ENCODE measurements at regions not wholly inside any gene's neighbourhood (a gene's known extent, or its start where the extent isn't known, plus 50 kb on each side); places are given as distances from the start of the nearest gene placed in this dataset.

- Mint-ChIP-seq H3K4me1 (ENCODE audit: low read depth) (no peaks in the 10 kb centered on the region), H3K4me3 (ENCODE audit: unreplicated experiment) (no peak overlapping the region), H3K9me3 (ENCODE audit: low read depth) (no peaks in the 10 kb centered on the region), H3K27ac (ENCODE audit: unreplicated experiment) (no peak overlapping the region), H3K36me3 (ENCODE audit: low read depth) (no peaks in the 10 kb centered on the region), H3K27me3 (ENCODE audit: low read depth) (no peaks in the 10 kb centered on the region)
- DNase-seq (ENCODE audit: low spot score): no peak
- no peak for TF ChIP-seq CTCF (IDR thresholded peaks at IDR 0.05)
These were observed 136.9 kb upstream of the FBXO11 start for GRCh38 chr2:48043131-48043700.

- Mint-ChIP-seq H3K27ac (ENCODE audit: unreplicated experiment) (no peak overlapping the region), H3K9me3 (ENCODE audit: low read depth) (no peaks in the 10 kb centered on the region), H3K4me1 (ENCODE audit: low read depth) (no peaks in the 10 kb centered on the region), H3K27me3 (ENCODE audit: low read depth) (no peaks in the 10 kb centered on the region), H3K36me3 (ENCODE audit: low read depth) (no peaks in the 10 kb centered on the region), H3K4me3 (ENCODE audit: unreplicated experiment) (no peak overlapping the region)
- TF ChIP-seq CTCF (IDR thresholded peaks at IDR 0.05): no peak
- no peak for DNase-seq (ENCODE audit: low spot score)
These were observed 137.4 kb upstream of the FBXO11 start for GRCh38 chr2:48043746-48044145.

- Mint-ChIP-seq H3K9me3 (ENCODE audit: low read depth) (no peaks in the 10 kb centered on the region), H3K36me3 (ENCODE audit: low read depth) (no peaks in the 10 kb centered on the region), H3K4me3 (ENCODE audit: unreplicated experiment) (no peak overlapping the region), H3K27ac (ENCODE audit: unreplicated experiment) (no peak overlapping the region), H3K4me1 (ENCODE audit: low read depth) (no peaks in the 10 kb centered on the region), H3K27me3 (ENCODE audit: low read depth) (no peaks in the 10 kb centered on the region)
- TF ChIP-seq CTCF (IDR thresholded peaks at IDR 0.05): no peak
- DNase-seq (ENCODE audit: low spot score): no peak
These were observed 139.3 kb upstream of the FBXO11 start for GRCh38 chr2:48045613-48046012.

GRCh38 chr2:48048476-48049171, 142.3 kb upstream of the FBXO11 start:
- no peak for TF ChIP-seq CTCF (IDR thresholded peaks at IDR 0.05)
- Mint-ChIP-seq H3K4me3 (ENCODE audit: unreplicated experiment) (no peak overlapping the region), H3K4me1 (ENCODE audit: low read depth) (no peaks in the 10 kb centered on the region), H3K27me3 (ENCODE audit: low read depth) (no peaks in the 10 kb centered on the region), H3K9me3 (ENCODE audit: low read depth) (no peaks in the 10 kb centered on the region), H3K27ac (ENCODE audit: unreplicated experiment) (no peak overlapping the region), H3K36me3 (ENCODE audit: low read depth) (no peaks in the 10 kb centered on the region)
- DNase-seq (ENCODE audit: low spot score): no peak

- no peak for DNase-seq (ENCODE audit: low spot score)
- Mint-ChIP-seq H3K27me3 (ENCODE audit: low read depth) (no peaks in the 10 kb centered on the region), H3K36me3 (ENCODE audit: low read depth) (no peaks in the 10 kb centered on the region), H3K27ac (ENCODE audit: unreplicated experiment) (no peak overlapping the region), H3K4me3 (ENCODE audit: unreplicated experiment) (no peak overlapping the region), H3K4me1 (ENCODE audit: low read depth) (no peaks in the 10 kb centered on the region), H3K9me3 (ENCODE audit: low read depth) (no peaks in the 10 kb centered on the region)
- TF ChIP-seq CTCF (IDR thresholded peaks at IDR 0.05): no peak
These were observed 143.1 kb upstream of the FBXO11 start for GRCh38 chr2:48049371-48049770.
